Right lobe of liver (tissue), 4 donors: ENCODE measurements at regions not wholly inside any gene's neighbourhood (a gene's known extent, or its start where the extent isn't known, plus 50 kb on each side); places are given as distances from the start of the nearest gene placed in this dataset.

Source experiments
- POLR2A ChIP-seq: fragments of 450-650 bp; IDR thresholded peaks from one replicate; pipeline ENCODE4 v1.6.1; 2017; ENCODE audit warnings: antibody characterized with exemption, mild to moderate bottlenecking
- TF ChIP-seq, protein P1 (sequence below), 4 donors: fragments of 200-600 bp in 3 of 4; fragments of 450-650 bp in 1 of 4; IDR thresholded peaks; one replicate each; pipeline versions ENCODE4 v1.5.1 to v1.8.0; 2016 to 2022; ENCODE audit warnings: antibody characterized with exemption in 4 of 4, mild to moderate bottlenecking in 2 of 4
- donor health status: DM: no; HTN: no; CAD: no.
- donor health status: DM: no; HTN: no; CAD: no.
- donor health status: DM: no; HTN: yes; CAD: no.

- TF ChIP-seq, protein P1, sequence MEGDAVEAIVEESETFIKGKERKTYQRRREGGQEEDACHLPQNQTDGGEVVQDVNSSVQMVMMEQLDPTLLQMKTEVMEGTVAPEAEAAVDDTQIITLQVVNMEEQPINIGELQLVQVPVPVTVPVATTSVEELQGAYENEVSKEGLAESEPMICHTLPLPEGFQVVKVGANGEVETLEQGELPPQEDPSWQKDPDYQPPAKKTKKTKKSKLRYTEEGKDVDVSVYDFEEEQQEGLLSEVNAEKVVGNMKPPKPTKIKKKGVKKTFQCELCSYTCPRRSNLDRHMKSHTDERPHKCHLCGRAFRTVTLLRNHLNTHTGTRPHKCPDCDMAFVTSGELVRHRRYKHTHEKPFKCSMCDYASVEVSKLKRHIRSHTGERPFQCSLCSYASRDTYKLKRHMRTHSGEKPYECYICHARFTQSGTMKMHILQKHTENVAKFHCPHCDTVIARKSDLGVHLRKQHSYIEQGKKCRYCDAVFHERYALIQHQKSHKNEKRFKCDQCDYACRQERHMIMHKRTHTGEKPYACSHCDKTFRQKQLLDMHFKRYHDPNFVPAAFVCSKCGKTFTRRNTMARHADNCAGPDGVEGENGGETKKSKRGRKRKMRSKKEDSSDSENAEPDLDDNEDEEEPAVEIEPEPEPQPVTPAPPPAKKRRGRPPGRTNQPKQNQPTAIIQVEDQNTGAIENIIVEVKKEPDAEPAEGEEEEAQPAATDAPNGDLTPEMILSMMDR (IDR thresholded peaks at IDR 0.05), result no peak
- TF ChIP-seq POLR2A, result no peak
These were observed 73.6 kb upstream of the BDNF start for GRCh38 chr11:27773884-27774283.
